Activated T-helper 17 cell treated with anti-CD3 and anti-CD28 coated beads, Interleukin-2, amount 50 U/mL, for 72 hours (primary cell): ENCODE measurements at regions not wholly inside any gene's neighbourhood (a gene's known extent, or its start where the extent isn't known, plus 50 kb on each side); places are given as distances from the start of the nearest gene placed in this dataset.
A peak's percentile ranks its signal among the peaks of the same experiment; 100 is the strongest.
"Not testable (repeated sequence)": the region's sequence is repeated elsewhere in the genome, so short reads cannot be mapped to it uniquely, and the experiment has no call there.

ENCODE experiments used
- ATAC-seq: fragments of 150-1000 bp; cut with Tn5 transposase; replicated peaks from 2 replicates; pipeline ENCODE4 v1.10.0; 2021; ENCODE audit warnings: mild to moderate bottlenecking, moderate library complexity
- H3K27ac Mint-ChIP-seq: one replicate; pipeline ENCODE4 v1.8.0; 2022; ENCODE audit warnings: mixed read lengths
- H3K27me3 Mint-ChIP-seq: one replicate; pipeline ENCODE4 v1.8.0; 2022; ENCODE audit warnings: mixed read lengths
- H3K36me3 Mint-ChIP-seq: one replicate; pipeline ENCODE4 v1.8.0; 2022; ENCODE audit warnings: low read depth, mild to moderate bottlenecking, mixed read lengths
- H3K4me1 Mint-ChIP-seq: one replicate; pipeline ENCODE4 v1.8.0; 2022; ENCODE audit warnings: mixed read lengths
- H3K4me3 Mint-ChIP-seq: one replicate; pipeline ENCODE4 v1.8.0; 2022; ENCODE audit warnings: mild to moderate bottlenecking, mixed read lengths
- H3K9me3 Mint-ChIP-seq: one replicate; pipeline ENCODE4 v1.8.0; 2022; ENCODE audit warnings: mixed read lengths

GRCh38 chr3:10651506-10651905 lies 146.1 kb upstream of the ATP2B2 start:
- Mint-ChIP-seq H3K4me3 (no peak overlapping the region), H3K4me1 (no peaks in the 10 kb centered on the region), H3K27ac (no peak overlapping the region), H3K9me3 (no peaks in the 10 kb centered on the region), H3K36me3 (no peaks in the 10 kb centered on the region), H3K27me3 (peaks cover 23% of the 10 kb centered on the region)
- no peak for ATAC-seq

DNA sequence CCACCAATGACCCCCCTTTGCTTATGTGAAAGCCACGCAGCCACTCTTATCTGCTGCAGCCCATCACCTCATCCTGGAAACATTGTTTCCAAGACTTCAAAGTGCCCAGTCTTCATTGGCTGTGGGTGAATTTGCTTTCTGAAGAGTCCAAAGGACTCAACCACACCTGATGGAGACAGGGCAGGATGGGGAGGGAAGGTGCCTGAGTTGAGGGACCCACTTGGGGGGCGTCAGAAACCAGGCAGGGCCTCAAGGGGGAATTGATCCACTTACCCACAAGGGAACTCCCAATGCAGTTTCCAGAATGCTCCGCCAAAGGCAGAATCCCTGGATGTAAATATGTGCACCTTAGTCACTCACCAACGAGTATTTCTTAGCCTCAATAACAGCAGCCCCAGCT lies 147.9 kb upstream of the ATP2B2 start:
- no peak overlapping the region for H3K4me3 Mint-ChIP-seq
- H3K4me1 Mint-ChIP-seq, result no peaks in the 10 kb centered on the region
- no peaks in the 10 kb centered on the region for H3K36me3 Mint-ChIP-seq
- no peak overlapping the region for H3K27ac Mint-ChIP-seq
- peaks cover 33% of the 10 kb centered on the region for H3K27me3 Mint-ChIP-seq
- no peaks in the 10 kb centered on the region for H3K9me3 Mint-ChIP-seq
- no peak for ATAC-seq

DNA sequence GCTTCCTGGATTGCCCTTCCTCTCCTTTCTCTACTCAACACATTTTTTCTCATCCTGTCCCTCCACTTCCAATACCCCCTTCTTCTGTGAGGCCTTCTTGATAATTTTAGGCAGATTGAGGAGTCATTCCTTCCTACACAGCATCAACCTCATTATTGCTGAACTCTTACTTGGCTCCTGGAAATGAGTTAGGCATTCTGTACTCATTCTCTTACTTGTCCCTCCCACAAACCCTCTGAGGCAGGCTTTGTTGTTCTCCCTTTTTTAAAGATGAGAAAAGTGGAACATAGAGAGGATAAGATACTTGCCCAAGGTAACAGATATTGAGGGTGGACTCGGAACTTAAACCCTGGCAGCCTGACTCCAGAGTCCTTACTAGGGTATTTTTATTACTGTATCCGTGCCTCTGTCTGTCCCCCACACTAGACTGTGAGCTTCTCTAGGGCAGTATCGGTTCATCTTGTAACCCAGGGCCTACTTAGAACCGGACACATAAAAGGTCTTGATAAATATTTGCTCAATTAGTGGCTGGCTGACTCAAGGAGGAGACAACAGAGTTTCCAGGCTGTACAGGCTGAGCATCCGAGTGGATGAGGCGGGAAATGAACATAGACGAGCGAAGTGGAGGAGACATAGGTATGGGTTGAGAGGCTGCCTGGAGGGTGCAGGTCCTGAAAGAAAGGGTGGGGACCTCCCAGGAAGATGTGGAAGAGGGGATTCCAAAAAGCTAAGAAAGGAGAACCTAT lies 148.7 kb upstream of the ATP2B2 start:
- peaks cover 35% of the 10 kb centered on the region for H3K27me3 Mint-ChIP-seq
- no peaks in the 10 kb centered on the region for H3K9me3 Mint-ChIP-seq
- H3K4me1 Mint-ChIP-seq, result no peaks in the 10 kb centered on the region
- no peak for ATAC-seq
- no peaks in the 10 kb centered on the region for H3K36me3 Mint-ChIP-seq
- no peak overlapping the region for H3K4me3 Mint-ChIP-seq
- H3K27ac Mint-ChIP-seq, result no peak overlapping the region

GRCh38 chr3:10655105-10655504 lies 149.7 kb upstream of the ATP2B2 start:
- H3K36me3 Mint-ChIP-seq, result no peaks in the 10 kb centered on the region

DNA sequence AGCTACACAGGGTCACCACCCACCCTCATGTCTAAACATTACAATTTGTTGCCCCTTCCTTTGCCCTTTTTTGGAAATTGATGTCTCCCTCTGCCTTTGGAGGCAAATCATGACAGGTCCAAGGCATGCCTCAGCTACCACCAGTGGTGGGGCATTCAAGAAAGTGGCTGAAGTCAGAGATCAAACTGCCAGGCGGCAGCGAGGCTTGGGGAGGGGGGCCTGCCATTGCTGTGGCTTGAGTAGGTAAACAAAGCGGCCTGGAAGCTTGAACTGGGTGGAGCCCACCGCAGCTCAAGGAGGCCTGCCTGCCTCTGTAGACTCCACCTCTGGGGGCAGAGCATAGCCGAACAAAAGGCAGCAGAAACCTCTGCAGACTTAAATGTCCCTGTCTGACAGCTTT lies 152.0 kb upstream of the ATP2B2 start:
- peaks cover 38% of the 10 kb centered on the region for H3K27me3 Mint-ChIP-seq
- not testable (repeated sequence) for H3K27ac Mint-ChIP-seq, H3K4me1 Mint-ChIP-seq, H3K36me3 Mint-ChIP-seq, H3K4me3 Mint-ChIP-seq, H3K9me3 Mint-ChIP-seq, ATAC-seq

More at GRCh38 chr3:10655105-10655504, 149.7 kb upstream of the ATP2B2 start:
- H3K27me3 Mint-ChIP-seq, result peaks cover 42% of the 10 kb centered on the region
- no peak for ATAC-seq
- H3K4me3 Mint-ChIP-seq, result no peak overlapping the region
- H3K9me3 Mint-ChIP-seq, result no peaks in the 10 kb centered on the region
- H3K4me1 Mint-ChIP-seq, result no peaks in the 10 kb centered on the region
- no peak overlapping the region for H3K27ac Mint-ChIP-seq

DNA sequence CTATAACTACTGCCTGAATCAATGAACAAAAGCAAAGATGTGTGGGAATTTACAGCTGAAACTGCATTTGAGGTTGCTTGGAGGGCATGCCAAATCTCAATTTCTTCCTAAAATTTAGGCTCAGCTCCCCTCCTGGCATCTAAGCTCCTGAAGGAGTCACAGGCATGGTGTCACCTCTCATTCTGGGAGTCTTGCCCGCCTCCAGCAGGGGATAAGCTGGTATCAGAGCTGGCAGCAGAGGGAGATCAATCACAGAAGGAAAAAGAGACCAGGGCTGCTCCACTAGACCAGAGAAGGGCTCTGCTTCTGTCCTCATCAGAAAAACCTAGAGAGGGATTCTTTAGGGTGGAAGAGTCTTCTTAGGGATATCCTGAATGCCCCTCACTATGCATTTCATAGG lies 150.4 kb upstream of the SLC6A11 start:
- no peak for ATAC-seq
- H3K4me3 Mint-ChIP-seq, result no peak overlapping the region
- no peaks in the 10 kb centered on the region for H3K9me3 Mint-ChIP-seq
- no peaks in the 10 kb centered on the region for H3K36me3 Mint-ChIP-seq
- H3K27ac Mint-ChIP-seq, result no peak overlapping the region
- peaks cover 11% of the 10 kb centered on the region for H3K27me3 Mint-ChIP-seq
- no peaks in the 10 kb centered on the region for H3K4me1 Mint-ChIP-seq

DNA sequence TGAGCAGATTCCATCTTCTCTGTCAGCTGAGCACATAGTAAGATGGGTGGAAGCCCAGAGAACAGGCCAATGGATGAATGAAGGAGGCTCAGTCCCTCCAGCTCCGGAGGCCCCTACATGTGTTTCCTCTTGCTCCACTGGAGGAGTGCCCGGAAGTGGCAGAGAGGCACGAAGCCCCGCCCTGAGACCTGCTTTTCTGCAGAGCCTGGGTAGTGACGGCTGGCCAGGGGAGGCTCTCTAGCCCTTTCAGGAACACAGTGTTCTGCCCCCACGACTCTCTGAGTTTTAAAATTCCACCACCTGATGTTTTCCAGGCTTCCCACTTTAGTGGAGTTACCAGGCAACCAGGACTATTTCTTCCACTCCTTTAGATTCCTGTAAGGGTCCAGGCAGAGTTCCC lies 149.4 kb upstream of the SLC6A11 start:
- ATAC-seq, result peak; percentile 31
- Mint-ChIP-seq H3K27me3 (peaks cover 11% of the 10 kb centered on the region), H3K36me3 (no peaks in the 10 kb centered on the region), H3K4me1 (no peaks in the 10 kb centered on the region), H3K9me3 (no peaks in the 10 kb centered on the region), H3K4me3 (no peak overlapping the region), H3K27ac (no peak overlapping the region)

- no peaks in the 10 kb centered on the region for H3K4me1 Mint-ChIP-seq
- ATAC-seq, result peak; percentile 35
- no peaks in the 10 kb centered on the region for H3K36me3 Mint-ChIP-seq
- no peaks in the 10 kb centered on the region for H3K9me3 Mint-ChIP-seq
- H3K27me3 Mint-ChIP-seq, result peaks cover 11% of the 10 kb centered on the region
- no peak overlapping the region for H3K4me3 Mint-ChIP-seq
- no peak overlapping the region for H3K27ac Mint-ChIP-seq
These were observed 148.8 kb upstream of the SLC6A11 start for GRCh38 chr3:10667269-10667668.

DNA sequence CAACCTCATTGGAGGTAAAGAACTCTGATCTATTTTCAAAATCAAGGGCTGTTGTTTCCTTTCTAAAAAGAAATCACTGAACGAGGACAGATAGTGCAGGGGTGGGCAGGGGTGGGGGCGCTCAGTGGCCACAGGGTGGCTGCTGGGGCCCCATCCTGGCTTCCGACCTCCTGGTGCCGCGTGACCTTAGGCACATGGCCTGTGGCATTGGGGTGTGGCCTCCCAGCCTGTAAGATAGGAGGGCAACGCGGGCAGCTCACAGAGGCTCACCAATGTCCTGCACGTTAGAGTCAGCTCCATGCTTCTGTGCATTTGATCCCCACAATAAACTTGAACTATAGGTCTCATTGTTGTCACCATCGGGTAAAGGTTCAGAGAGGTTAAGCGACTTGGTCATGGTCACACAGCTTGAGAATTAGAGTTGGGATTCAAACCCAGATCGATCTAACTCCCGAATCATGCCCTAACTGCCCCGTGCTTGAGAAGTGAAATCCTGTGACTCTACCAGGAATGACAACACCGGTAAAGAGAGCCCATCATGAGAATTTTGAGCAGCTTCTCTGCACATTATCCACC lies 148.0 kb upstream of the SLC6A11 start:
- no peaks in the 10 kb centered on the region for H3K9me3 Mint-ChIP-seq
- H3K4me1 Mint-ChIP-seq, result no peaks in the 10 kb centered on the region
- no peak overlapping the region for H3K27ac Mint-ChIP-seq
- no peak overlapping the region for H3K4me3 Mint-ChIP-seq
- H3K27me3 Mint-ChIP-seq, result peaks cover 11% of the 10 kb centered on the region
- ATAC-seq, result no peak
- no peaks in the 10 kb centered on the region for H3K36me3 Mint-ChIP-seq

DNA sequence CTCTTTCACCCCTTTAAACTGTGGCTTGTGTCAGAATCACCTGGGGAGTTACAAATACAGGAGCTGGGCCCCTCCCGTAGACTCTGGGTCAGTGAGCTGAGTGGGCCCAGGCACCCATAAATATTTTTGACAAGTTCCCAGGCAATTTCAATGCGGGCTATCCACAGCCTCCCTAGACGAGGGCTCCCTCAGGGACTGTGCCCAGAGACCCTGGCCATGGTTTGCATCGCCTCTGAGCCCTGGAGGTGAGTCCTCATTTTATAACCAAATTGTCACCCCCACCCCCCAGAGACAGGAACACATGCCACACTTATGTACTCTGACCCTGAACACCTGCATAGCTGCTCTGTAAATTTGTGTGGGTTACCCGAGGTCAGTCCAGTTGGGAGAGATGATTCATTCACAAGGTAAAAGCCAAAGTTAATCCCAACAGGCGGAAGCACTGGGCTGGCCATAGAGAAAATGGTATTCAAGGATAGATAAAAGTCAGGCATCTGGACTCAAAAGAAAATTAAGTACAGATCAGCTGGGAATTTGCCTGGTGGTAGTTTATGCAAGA lies 146.5 kb upstream of the SLC6A11 start:
- H3K27me3 Mint-ChIP-seq, result peaks cover 7% of the 10 kb centered on the region
- no peaks in the 10 kb centered on the region for H3K36me3 Mint-ChIP-seq
- H3K9me3 Mint-ChIP-seq, result no peaks in the 10 kb centered on the region
- no peaks in the 10 kb centered on the region for H3K4me1 Mint-ChIP-seq
- no peak for ATAC-seq
- H3K27ac Mint-ChIP-seq, result no peak overlapping the region
- H3K4me3 Mint-ChIP-seq, result no peak overlapping the region

DNA sequence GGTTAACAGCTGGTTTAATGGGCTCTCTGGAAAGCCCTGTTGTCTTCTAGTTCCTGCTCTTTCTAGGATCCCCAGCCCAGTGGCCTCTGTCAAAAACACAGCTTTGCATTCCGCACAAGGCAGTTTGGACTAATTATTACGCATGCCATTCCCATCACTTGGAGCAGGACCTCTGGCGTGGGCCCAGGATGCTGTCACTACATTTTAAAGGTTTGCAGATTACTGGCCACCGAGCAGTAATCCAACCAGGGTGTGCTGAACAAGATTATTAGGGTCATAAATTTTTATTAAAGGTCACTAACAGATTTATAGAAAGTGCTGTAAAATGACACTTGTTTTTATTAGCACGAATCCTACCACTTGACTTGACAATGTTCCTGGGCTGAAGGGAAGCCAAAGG lies 143.6 kb upstream of the SLC6A11 start:
- H3K4me1 Mint-ChIP-seq, result no peaks in the 10 kb centered on the region
- ATAC-seq, result no peak
- no peak overlapping the region for H3K4me3 Mint-ChIP-seq
- H3K27ac Mint-ChIP-seq, result no peak overlapping the region
- no peaks in the 10 kb centered on the region for H3K36me3 Mint-ChIP-seq
- H3K27me3 Mint-ChIP-seq, result peaks cover 4% of the 10 kb centered on the region
- no peaks in the 10 kb centered on the region for H3K9me3 Mint-ChIP-seq

GRCh38 chr3:10674578-10674977 lies 141.4 kb upstream of the SLC6A11 start:
- Mint-ChIP-seq H3K9me3 (no peaks in the 10 kb centered on the region), H3K4me1 (no peaks in the 10 kb centered on the region), H3K27ac (no peak overlapping the region), H3K36me3 (no peaks in the 10 kb centered on the region), H3K27me3 (peaks cover 4% of the 10 kb centered on the region), H3K4me3 (no peak overlapping the region)
- ATAC-seq, result no peak

DNA sequence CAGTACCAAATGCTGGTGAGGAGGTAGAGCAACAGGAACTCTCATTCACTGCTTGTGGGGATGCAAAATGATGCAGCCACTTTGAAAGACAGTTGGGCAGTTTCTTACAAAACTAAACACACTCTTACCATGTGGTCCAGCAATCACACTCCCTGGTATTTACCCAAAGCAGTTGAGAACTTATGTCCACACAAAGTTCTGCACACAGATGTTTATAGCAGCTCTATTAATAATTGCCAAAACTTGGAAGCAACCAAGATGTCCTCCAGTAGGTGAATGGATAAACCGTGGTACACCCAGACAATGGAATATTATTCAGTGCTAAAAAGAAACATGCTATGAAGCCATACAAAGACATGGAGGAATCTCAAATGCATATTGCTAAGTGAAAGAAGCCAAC lies 139.1 kb upstream of the SLC6A11 start:
- Mint-ChIP-seq H3K27ac (no peak overlapping the region), H3K36me3 (no peaks in the 10 kb centered on the region), H3K9me3 (no peaks in the 10 kb centered on the region), H3K4me3 (no peak overlapping the region), H3K27me3 (peaks cover 4% of the 10 kb centered on the region), H3K4me1 (no peaks in the 10 kb centered on the region)
- ATAC-seq, result no peak

DNA sequence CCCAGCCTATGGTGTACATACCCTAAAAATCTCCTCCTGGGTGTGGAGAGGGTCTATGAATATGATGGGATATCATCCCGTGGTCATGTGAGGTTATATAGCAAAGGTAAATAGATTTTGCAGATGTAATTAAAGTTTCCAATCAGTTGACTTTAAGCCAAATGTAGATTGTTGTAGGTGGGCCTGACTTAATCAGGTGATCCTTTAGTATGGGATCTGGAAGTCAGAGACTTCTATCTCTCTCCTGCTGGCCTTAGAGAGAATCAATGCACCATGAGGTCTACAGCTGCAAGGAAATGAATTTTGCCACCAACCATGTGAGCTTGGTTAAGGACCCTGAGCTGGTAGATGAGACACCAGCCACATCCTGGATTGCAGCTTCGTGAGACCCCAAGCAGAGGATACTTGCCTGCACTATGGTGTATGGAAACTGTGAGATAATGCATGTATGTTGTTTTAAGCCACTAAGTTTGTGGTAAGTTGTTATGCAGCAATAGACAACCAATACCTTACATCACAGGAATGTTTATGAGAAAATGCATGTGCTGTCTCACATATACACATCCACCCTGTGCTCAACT lies 137.1 kb upstream of the SLC6A11 start:
- Mint-ChIP-seq H3K9me3 (no peaks in the 10 kb centered on the region), H3K27ac (no peak overlapping the region), H3K4me1 (no peaks in the 10 kb centered on the region), H3K27me3 (peaks cover 4% of the 10 kb centered on the region), H3K4me3 (no peak overlapping the region), H3K36me3 (no peaks in the 10 kb centered on the region)
- no peak for ATAC-seq

DNA sequence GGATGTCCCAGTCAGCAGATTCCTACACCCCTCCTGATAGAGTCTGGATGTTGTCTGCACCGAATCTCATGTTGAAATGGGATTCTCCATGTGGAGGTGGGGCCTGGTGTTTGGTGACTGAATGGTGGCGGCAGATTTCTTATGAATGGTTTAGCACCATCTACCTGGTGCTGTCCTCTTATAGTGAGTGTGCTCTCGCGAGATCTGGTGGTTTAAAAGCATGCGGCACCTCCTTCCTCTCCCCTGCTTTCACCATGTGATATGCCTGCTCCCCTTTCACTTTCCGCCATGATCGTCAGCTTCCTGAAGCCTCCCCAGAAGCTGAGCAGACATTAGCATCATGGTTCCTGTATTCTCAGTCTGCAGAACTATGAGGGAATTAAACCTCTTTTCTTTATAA lies 135.2 kb upstream of the SLC6A11 start:
- Mint-ChIP-seq H3K4me3 (no peak overlapping the region), H3K9me3 (no peaks in the 10 kb centered on the region), H3K36me3 (no peaks in the 10 kb centered on the region), H3K27ac (no peak overlapping the region), H3K4me1 (no peaks in the 10 kb centered on the region), H3K27me3 (peaks cover 6% of the 10 kb centered on the region)
- no peak for ATAC-seq
